ENCODE measurements at regions not wholly inside any gene's neighbourhood (a gene's known extent, or its start where the extent isn't known, plus 50 kb on each side); places are given as distances from the start of the nearest gene placed in this dataset.
"Not testable (repeated sequence)": the region's sequence is repeated elsewhere in the genome, so short reads cannot be mapped to it uniquely, and the experiment has no call there.

DNA sequence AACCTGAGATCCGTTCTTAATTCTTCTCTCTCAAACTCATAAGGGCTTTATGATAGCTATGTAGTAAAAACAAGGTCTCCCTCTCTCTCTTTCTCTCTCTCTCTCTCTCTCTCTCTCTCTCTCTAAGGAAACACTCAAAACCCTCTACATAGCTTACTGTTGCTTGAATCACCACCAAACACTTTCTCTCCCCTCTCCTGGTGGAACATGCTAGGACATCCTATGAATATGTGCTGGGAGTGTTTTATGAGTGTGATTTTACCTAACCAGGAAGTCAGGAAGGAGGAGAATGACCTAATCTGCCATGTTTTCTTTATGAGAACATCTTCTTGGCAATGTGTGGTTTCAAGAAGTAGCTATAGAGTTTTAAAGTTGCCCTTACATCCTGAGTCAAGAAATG is 844.6 kb downstream of the TTLL7 start:
- DNase-seq; intact Hi-C loops (cut with DNase I); ATAC-seq (ENCODE audit: poor library complexity): not testable (repeated sequence)

DNA sequence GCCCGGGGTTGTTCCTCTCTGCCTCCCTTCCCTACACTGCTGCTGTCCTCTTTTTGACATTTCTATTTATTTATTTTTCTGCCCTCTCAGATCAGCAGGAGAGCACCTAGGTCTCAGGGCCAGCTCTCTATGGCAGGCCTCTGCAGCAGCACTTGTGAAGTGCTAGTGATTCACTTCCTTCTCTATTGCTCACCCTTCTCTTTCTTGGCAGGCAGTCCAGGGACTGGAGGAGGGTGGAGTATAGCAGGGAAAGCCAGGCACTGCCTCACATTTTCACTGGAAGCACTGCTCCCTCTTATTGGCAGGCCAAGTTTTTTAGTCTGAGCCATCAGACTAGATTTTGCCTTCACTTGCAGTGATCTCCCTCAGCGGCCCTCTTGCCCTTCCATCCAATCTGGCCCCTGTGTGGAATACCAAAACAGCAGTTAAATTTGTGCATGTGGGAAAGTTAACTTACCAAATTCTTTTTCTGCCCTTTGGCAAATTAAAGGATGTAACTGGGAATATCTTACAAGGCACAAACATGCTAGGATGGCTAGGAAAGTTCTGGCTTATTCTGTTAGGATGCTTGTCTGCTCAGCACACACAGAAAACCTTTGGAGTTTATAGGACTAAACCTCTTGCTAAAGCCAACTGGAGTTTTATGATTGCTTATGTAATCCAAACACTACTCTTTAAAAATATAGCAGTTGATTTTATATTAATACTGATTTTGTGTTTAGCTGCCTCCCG is 847.6 kb downstream of the TTLL7 start:
- DNase-seq, result peak; percentile 48
- intact Hi-C loops (cut with DNase I), result not testable (repeated sequence)
- peak; percentile 99 for ATAC-seq (ENCODE audit: poor library complexity)

DNA sequence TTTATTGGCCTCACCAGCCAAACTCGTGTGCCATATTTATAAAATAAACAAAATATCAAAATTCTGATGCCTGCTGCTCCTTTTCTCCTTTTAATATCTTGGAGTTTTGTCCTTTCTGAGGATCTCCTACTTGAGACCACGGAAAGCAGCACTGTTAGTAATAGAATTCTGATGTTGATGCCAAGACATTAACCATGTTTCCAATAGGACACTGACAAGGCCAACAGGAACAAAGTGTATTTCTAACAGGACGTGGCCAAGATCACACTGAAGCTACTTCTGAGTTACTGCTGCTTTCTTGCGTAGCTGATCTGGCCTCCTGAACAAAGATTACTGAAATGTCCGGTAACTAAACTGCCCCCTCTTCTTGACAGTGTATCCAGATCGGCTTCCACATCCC is 848.5 kb downstream of the TTLL7 start:
- intact Hi-C loops (cut with DNase I); DNase-seq; ATAC-seq (ENCODE audit: poor library complexity): not testable (repeated sequence)

DNA sequence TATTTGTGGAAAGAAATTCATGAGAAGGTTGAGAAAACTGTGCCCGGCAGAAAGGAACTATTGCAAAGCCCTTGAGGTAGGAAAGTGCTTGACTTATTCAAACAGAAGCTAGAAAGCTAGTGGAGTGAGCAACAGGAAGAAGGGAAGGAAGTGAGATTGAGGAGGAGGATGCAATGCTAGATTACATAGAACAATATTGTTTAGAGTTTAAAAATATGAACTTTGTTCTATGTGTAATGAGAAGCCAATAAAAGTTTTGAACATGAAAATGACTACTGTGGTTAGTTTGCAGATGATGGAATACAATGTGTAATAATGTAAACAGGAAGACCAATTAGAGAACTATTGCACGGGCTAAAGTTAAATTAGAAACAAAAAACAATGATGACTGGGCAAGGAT is 853.1 kb downstream of the TTLL7 start:
- DNase-seq, result not testable (repeated sequence)

DNA sequence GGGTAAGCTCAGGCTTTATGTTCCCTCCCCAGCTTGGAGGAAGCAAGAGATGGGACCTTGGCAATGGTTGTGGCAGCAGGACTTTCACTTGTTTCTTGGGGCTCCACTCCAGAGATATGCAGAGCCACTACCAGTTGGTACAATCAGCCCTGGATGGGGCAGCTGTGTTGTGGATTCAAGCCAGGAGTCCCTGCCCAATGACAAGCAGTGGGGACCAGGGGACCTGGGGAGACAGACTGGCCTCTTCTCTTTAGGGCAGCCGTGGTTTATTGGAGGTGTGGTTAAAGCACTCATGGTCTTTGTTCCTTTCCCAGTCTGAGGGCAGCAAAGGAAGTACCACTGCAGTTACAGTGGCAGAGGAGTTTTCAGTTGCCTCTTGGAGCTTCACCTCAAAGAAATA is 856.1 kb downstream of the TTLL7 start:
- ATAC-seq (ENCODE audit: poor library complexity); DNase-seq; intact Hi-C loops (cut with DNase I): not testable (repeated sequence)

More for the DNA sequence above, 853.1 kb downstream of the TTLL7 start:
- intact Hi-C loops (cut with DNase I); ATAC-seq (ENCODE audit: poor library complexity): not testable (repeated sequence)

DNA sequence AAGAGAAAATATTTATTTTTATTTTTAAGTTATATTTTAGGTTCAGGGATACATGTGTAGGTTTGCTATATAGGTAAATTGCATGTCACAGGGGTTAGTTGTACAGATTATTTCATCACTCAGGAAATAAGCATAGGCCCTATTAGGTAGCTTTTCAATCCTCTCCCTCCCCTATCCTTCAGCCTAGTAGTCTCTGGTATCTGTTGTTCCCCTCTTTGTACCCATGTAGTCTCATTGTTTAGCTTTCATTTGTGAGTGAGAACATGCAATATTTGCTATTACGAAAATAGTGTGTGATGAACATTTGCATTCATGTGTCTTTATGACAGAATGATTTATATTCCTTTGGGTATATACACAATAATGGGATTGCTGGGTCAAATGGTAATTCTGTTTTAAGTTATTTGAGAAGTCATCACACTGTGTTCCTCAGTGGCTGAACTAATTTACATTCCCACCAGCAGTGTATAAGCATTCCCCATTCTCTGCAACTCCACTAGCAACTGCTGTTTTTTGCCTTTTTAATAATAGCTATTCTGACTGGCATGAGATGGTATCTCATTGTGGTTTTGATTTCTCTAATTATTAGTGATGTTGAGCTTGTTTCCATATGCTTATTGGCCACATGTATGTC is 863.3 kb downstream of the TTLL7 start:
- ATAC-seq (ENCODE audit: poor library complexity); DNase-seq; intact Hi-C loops (cut with DNase I): not testable (repeated sequence)

DNA sequence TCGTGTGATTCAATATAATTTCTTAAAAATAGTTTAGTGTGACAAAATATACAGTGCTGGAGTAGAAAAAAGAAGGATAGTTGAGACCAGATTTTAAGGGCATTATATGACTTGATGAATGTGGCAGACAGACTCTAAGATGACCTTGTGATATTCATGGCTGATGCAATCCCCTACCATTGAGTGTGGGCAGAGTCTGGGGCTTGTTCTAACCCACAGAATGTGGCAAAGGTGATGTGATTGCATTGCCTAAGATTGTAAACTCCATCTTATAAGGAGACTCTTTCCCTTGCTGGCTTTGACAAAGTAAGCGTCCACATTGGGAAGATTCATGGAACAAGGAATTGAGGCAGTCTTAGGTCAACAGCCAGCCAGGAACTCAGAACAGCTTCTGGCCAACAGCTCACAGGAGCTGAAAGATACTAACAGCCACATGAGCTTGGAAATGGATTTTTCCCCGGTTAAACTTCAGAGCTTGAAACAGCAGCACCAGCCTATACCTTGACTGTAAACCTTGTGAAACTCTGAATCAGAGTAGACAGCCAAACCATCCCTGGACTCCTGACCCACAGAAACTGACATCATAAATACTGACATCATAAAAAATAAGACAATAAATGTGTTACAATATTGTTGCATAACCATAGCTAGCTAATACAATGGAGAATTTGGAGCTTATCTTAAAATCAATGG is 864.5 kb downstream of the TTLL7 start:
- not testable (repeated sequence) for ATAC-seq (ENCODE audit: poor library complexity); DNase-seq

DNA sequence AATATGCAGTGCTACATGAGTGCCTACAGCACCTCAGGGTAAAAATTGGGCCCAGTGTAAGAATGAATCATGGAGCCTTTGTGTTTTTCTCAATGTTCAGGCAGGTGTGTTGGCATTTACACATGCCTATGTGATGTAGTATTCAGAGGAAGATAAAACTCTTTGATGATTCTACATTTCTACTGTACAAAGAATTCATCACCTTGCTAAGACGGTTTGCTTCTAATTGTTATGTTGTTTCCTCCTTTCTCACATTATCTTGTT is 867.3 kb downstream of the TTLL7 start:
- ATAC-seq (ENCODE audit: poor library complexity) (no peak), DNase-seq (no peak)
- intact Hi-C loops (cut with DNase I), result no loop called here

More for the DNA sequence above, 864.5 kb downstream of the TTLL7 start:
- intact Hi-C loops (cut with DNase I), result not testable (repeated sequence)

DNA sequence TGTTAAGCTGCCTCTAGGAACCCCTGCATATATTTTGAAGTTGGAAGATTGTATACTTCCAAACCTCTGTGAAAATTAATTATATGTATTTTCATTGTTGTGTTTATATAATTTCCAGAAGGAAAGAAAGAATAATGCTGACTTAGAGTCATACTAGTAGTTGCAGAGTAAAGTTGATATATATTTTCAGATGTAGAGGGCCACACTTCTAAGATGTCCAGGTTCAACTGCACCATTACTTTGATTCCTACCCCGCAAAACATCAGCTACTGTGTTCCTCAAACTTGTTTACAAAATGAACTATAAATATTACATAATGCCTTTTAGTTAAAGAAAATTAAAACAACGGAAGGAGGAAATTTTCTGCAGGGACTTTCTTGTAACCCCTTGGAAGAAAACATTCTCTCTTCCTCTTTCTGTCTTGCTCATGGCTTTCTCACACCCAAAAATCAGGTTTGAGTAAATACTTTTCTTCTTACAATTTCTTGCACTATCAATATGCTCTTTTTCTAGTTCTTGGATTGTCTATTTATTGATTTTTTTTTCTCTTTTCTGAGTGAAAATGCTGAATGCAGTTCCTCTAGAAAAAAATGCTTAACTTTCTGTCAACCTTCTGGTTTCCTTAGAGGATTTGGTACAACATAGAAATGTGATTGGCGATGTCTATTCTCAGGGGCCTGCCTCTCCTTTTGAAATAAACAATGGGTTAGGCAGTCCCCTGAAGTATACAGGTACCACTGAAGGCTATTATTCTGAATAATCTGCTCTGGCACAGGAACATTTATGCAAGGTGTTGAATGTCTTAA is 867.8 kb downstream of the TTLL7 start:
- no peak for ATAC-seq (ENCODE audit: poor library complexity)
- intact Hi-C loops (cut with DNase I), result no loop called here
- no peak for DNase-seq

DNA sequence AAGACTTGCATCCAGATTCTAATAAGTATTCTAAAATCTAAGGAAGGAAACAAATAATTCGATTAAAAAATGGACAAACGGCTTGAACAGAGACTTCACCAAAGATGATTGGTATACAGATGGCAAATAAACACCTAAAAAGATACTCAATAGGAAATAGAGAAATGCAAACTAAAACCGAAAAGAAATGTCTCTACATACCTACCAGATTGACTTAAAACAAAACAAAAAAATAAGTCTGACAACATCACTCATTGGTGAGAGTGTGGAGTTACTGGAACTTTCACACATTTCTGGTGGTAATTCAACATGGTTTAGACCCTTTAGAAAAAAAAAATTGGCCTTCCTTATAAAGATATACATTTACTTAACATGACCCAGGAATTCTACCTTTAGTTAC is 869.8 kb downstream of the TTLL7 start:
- DNase-seq, result no peak
- intact Hi-C loops (cut with DNase I), result no loop called here
- ATAC-seq (ENCODE audit: poor library complexity), result no peak

DNA sequence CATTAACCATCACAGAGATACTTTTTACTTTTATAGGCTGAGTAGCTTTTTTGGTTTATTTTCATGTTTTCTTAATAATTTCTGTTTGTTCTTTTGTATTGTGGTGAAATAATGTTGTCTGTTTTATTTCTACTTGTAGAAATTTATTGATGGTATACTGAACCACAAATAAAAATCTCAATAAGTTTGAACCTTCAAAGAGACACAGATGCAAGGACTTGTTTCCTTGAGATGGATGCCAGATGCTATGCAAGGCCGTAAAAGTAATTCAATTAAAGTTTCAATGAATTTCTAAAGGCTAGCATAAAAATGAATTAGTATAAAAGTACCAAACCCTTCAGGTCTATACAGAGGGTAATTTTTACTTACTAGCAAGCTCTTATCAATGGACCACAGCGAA is 873.5 kb downstream of the TTLL7 start:
- intact Hi-C loops (cut with DNase I), result no loop called here
- no peak for DNase-seq
- no peak for ATAC-seq (ENCODE audit: poor library complexity)

DNA sequence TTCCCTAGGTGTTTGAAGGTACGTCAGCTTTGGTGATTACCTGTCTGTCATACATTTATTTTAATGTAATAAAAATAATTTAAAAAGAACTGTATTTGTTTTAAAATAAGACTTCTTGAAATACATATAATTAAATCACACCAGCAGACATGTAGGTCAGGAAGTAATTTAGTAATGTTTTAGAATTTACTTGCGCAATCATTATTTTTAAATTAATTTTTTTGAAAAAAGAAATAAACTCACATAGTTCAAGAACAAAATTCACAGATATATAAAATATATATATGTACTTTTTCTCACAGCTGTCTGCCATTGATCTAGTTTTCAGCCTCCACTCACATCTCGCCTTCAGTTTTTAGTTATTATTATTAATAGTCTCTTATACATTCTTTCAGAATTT is 875.9 kb downstream of the TTLL7 start:
- intact Hi-C loops (cut with DNase I), result no loop called here
- ATAC-seq (ENCODE audit: poor library complexity) (no peak), DNase-seq (no peak)

DNA sequence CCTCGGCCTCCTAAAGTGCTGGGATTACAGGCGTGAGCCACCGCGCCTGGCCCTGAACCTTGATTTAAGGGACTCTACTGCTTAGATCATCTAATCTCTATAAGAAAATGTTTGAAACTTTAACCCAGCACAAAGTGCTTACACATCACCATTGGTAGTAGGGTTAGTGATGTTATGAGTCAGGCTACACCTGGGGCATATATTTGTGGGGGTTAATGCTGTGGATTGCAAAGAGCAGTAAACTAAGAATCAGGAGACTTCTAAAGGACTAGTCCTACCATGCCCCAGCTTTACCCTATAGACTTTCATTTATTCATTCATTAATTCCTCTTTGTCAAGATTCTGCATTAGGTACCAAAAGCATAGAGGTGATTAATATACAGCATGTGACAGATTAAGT is 880.5 kb downstream of the TTLL7 start:
- DNase-seq (no peak), ATAC-seq (ENCODE audit: poor library complexity) (no peak)
- intact Hi-C loops (cut with DNase I), result no loop called here

DNA sequence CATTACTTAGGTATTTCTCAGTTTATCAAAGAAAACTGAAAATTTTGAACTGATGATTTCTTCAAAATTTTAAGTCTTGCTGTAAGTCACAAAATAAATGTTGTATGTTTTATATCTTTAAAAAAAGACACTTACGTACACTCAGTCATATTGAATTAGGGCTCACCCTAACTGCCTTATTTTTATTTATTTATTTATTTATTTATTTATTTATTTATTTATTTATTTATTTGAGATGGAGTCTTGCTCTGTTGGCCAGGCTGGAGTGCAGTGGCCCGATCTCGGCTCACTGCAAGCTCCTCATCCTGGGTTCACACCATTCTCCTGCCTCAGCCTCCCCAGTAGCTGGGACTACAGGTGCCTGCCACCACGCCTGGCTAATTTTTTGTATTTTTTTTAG is 881.9 kb downstream of the TTLL7 start:
- intact Hi-C loops (cut with DNase I); ATAC-seq (ENCODE audit: poor library complexity); DNase-seq: not testable (repeated sequence)

DNA sequence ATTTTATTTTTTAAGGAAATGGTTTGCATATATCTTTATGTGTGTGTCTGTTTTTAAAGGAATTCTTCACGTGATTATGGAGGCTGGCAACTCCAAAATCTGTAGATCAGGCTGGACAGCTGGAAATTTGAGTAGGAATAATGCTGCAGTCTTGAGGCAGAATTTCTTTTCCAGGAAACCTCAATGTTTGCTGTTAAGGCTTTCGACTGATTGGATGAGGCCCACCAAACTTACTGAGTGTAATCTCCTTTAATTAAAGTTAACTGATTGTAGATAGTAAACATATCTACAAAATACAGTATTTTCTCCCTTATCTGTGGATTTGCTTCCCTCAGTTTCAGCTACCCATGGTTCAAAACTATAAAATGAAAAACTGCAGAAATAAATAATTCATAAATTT is 883.1 kb downstream of the TTLL7 start:
- ATAC-seq (ENCODE audit: poor library complexity) (no peak), DNase-seq (no peak)
- intact Hi-C loops (cut with DNase I), result no loop called here

DNA sequence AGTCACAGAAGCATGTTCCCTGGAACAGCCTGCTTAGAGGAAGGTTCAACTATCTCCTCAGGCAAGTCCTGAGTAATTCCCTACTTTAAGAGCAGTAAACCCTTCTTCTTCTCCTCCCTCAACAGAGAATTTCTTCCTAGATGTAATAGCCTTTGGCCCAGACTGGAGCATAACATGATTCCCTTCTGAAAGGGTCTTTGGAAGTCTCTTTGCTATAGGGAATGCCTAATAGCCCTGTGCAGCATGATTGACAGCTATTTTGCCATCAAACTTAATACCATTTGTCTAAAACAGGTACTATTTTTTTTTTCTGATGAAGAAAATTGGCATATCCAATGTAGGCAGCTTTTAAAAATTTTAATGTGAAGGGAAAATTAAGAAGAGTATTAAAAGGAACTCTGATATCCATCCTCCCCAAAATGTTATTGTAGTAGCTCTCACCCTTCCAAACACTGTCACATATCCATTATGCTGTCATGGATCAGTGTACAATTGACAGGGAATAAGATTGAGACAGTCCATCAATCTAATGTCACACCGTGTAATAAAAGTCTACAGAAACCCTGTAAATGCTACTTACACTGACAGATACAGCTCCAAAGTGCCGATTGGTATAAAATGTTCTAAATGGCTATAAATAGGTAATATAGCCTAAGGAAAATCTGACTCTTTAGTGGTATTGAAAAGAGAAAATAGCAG is 884.6 kb downstream of the TTLL7 start:
- DNase-seq, result no peak
- intact Hi-C loops (cut with DNase I), result no loop called here
- no peak for ATAC-seq (ENCODE audit: poor library complexity)

DNA sequence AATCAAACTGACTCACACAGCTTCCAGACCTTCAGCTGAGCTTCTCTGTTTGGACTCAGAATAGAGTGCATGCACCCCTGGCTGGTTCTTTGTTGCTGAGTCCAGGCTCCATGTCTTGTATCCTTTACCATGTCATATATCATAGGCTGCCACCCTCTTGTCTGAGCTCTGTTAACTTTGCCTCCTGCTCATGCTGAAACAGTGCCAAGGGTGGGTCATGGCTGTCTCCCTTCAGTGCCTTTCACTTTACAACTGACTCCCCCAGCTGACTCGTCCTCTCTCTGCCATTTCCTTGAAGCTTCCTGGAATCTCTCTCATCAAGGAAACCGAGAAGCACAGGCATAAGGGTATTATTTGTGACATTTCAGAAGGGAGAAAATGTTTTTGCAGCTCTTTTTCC is 885.3 kb downstream of the TTLL7 start:
- intact Hi-C loops (cut with DNase I), result no loop called here
- DNase-seq (no peak), ATAC-seq (ENCODE audit: poor library complexity) (no peak)

DNA sequence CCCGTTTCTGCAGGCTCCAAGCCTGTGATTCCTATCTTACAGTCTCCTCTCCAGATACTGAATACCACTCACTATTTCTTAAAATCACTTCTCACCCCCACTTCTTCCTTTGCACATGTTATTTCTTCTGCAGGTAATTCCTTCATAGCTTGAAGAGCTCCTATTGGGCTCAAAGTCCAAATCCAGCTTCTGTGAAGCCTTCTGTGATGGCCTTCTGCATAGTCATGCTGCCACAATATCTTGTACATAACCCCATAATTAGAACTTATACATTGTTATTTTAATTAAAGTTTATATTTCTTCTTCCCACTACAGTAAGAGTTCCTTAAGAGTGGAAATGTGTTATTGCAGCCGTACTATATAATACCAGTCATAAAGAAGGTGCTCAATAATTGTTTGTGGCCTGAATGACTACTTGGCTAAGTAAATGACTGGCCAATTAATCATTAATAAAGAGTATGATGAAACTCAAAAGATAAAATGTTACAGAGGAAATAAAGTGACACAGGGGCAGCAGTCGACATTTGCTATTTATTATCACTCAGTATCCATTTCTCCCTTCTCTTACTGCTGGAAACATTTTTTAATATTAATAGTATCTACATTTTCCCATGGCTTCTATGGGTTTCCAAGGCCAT is 886.6 kb downstream of the TTLL7 start:
- ATAC-seq (ENCODE audit: poor library complexity) (no peak), DNase-seq (no peak)
- intact Hi-C loops (cut with DNase I), result no loop called here
